Ishikawa (cell line): ENCODE measurements at regions not wholly inside any gene's neighbourhood (a gene's known extent, or its start where the extent isn't known, plus 50 kb on each side); places are given as distances from the start of the nearest gene placed in this dataset.

Source experiments
- CEBPB ChIP-seq: IDR thresholded peaks from 2 replicates; pipeline ENCODE4 v1.6.1; 2012
- CREB1 ChIP-seq: IDR thresholded peaks from 2 replicates; pipeline ENCODE4 v1.6.1; 2012; ENCODE audit warnings: low read depth
- EGR1 ChIP-seq: IDR thresholded peaks from 2 replicates; pipeline ENCODE4 v1.6.1; 2012
- EP300 ChIP-seq: IDR thresholded peaks from 2 replicates; pipeline ENCODE4 v1.6.1; 2012; ENCODE audit warnings: borderline replicate concordance
- FOXM1 ChIP-seq: IDR thresholded peaks from 2 replicates; pipeline ENCODE4 v1.6.1; 2012; ENCODE audit warnings: low read depth, borderline replicate concordance
- NFIC ChIP-seq: IDR thresholded peaks from 2 replicates; pipeline ENCODE4 v1.6.1; 2012
- RAD21 ChIP-seq: IDR thresholded peaks from 2 replicates; pipeline ENCODE4 v1.6.1; 2012; ENCODE audit warnings: low read depth
- REST ChIP-seq: IDR thresholded peaks from 2 replicates; pipeline ENCODE4 v1.6.1; 2012; ENCODE audit warnings: low read depth, mild to moderate bottlenecking
- TAF1 ChIP-seq: IDR thresholded peaks from 2 replicates; pipeline ENCODE4 v1.6.1; 2012; ENCODE audit warnings: low read depth, mild to moderate bottlenecking
- TCF12 ChIP-seq: IDR thresholded peaks from 2 replicates; pipeline ENCODE4 v1.6.1; 2012; ENCODE audit warnings: low read depth
- USF1 ChIP-seq: IDR thresholded peaks from 2 replicates; pipeline ENCODE4 v1.6.1; 2012
- YY1 ChIP-seq: IDR thresholded peaks from 2 replicates; pipeline ENCODE4 v1.6.1; 2012; ENCODE audit warnings: low read depth
- ZBTB7A ChIP-seq: IDR thresholded peaks from 2 replicates; pipeline ENCODE4 v1.6.1; 2012; ENCODE audit warnings: low read depth
- TF ChIP-seq, protein P1 (sequence below): IDR thresholded peaks from 2 replicates; pipeline ENCODE4 v1.6.1; 2012

DNA sequence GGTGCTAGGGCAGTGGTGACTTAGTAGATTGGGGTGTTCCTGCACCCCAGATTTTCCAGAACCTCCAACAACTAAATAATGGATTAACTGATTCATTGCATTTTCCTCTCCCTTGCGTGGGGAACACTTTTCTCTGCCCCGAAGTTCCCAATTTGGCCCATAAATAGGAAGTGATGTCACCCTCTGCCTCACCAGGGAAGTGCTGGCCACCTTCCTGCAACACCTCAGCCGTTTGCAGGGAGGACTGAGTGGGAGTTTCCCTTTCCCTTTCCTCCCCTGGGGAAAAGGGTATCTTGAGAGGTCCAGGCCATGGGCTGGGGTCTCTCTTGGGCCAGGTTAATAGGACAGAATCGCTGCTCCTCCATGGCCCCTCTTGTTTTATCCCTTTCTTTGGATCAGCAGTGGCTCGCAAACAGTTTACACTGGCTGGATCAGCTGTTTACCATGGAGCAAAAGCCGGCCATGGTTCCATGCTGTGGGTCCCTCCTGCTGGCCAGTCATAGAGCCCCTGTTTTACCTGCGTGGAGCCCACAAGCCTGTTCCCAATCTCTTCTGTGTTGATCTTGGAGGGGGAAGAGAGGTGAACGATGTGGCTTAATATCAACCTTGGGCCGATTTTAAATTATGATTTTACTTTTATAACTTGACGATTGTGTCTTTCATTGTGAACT, 91.6 kb upstream of the VRK1 start:
- TF ChIP-seq EP300 (no peak), EGR1 (no peak), CEBPB (no peak), TAF1 (no peak), ZBTB7A (no peak), USF1 (no peak), CREB1 (no peak), REST (no peak), TCF12 (no peak), NFIC (no peak), RAD21 (no peak), YY1 (no peak), FOXM1 (no peak)
- TF ChIP-seq, protein P1, sequence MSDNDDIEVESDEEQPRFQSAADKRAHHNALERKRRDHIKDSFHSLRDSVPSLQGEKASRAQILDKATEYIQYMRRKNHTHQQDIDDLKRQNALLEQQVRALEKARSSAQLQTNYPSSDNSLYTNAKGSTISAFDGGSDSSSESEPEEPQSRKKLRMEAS, result no peak
